Endothelial cell of umbilical vein (primary cell): ENCODE measurements at regions not wholly inside any gene's neighbourhood (a gene's known extent, or its start where the extent isn't known, plus 50 kb on each side); places are given as distances from the start of the nearest gene placed in this dataset.

Experiments used
- BruUV-seq: library from RNA; stranded (reverse); fragments of 400-500 nt; replicated peaks from 2 replicates; lab custom pipeline; 2021; lab: Mats Ljungman, UMichigan
- CTCF ChIA-PET: fragments of 300-600, 350-600 bp; sonication (Branson Sonifier 250); formaldehyde crosslinking; loops from one replicate; lab custom pipeline; 2021; ENCODE audit warnings: antibody characterized with exemption, inconsistent platforms; lab: Charles Lee
- POLR2A ChIA-PET: fragments of 300-600, 350-600 bp; sonication (Branson Sonifier 250); formaldehyde crosslinking; loops from one replicate; lab custom pipeline; 2021; ENCODE audit warnings: antibody characterized with exemption, inconsistent platforms; lab: Charles Lee
- DNase-seq: peaks from one replicate; pipeline ENCODE4 v3.0.0-alpha.2; 2011; ENCODE audit warnings: low read depth, low spot score
- FAIRE-seq: peaks from 2 replicates; lab custom pipeline; 2011; peaks lifted over from hg19 to GRCh38; lab: Jason Lieb, UNC
- H2AFZ ChIP-seq: 2 replicates; pipeline ENCODE4 v1.6.0; 2012; ENCODE audit warnings: low read depth, low read length, control low read depth, inconsistent platforms
- H3K27ac ChIP-seq: 2 replicates; pipeline ENCODE4 v1.5.1; 2011; ENCODE audit warnings: low read depth, mild to moderate bottlenecking, control low read depth, low read length, moderate library complexity; ENCODE audit not compliant: insufficient read depth
- H3K27me3 ChIP-seq, 2 experiments: 2 replicates each; pipeline versions ENCODE4 v1.6.0 to v1.6.1; 2011; ENCODE audit warnings: low read length in 2 of 2, mixed read lengths in 1 of 2; ENCODE audit not compliant: control insufficient read depth in 2 of 2, insufficient read depth in 2 of 2
- H3K36me3 ChIP-seq, 2 experiments: 2 replicates in 1 of 2; 3 replicates in 1 of 2; pipeline ENCODE4 v1.5.1; 2011; ENCODE audit warnings: low read length in 2 of 2, mild to moderate bottlenecking in 1 of 2, moderate library complexity in 1 of 2; ENCODE audit not compliant: control insufficient read depth in 2 of 2, insufficient read depth in 2 of 2; ENCODE audit errors: extremely low read depth in 1 of 2
- H3K4me1 ChIP-seq: 3 replicates; pipeline ENCODE4 v1.5.1; 2011; ENCODE audit warnings: mild to moderate bottlenecking, low read length; ENCODE audit not compliant: control insufficient read depth, insufficient read depth; ENCODE audit errors: extremely low read depth
- H3K4me2 ChIP-seq: 2 replicates; pipeline ENCODE4 v1.6.1; 2011; ENCODE audit warnings: low read length, control low read depth, mixed read lengths; ENCODE audit not compliant: insufficient read depth
- H3K4me3 ChIP-seq, 3 experiments: fragments of 200-600 bp in 1 of 3; sonication (generic), shearing (Covaris generic) in 1 of 3; replicated peaks in 1 of 3; 2 replicates each; pipeline ENCODE4 v1.5.1; 2011 to 2016; ENCODE audit warnings: control low read depth in 3 of 3, low read length in 3 of 3, mild to moderate bottlenecking in 2 of 3, inconsistent platforms in 1 of 3, low read depth in 1 of 3, moderate library complexity in 1 of 3; ENCODE audit not compliant: insufficient read depth in 1 of 3
- H3K79me2 ChIP-seq: 2 replicates; pipeline ENCODE4 v1.6.0; 2012; ENCODE audit warnings: low read length, inconsistent platforms; ENCODE audit not compliant: control insufficient read depth, insufficient read depth
- H3K9ac ChIP-seq: replicated peaks from 2 replicates; pipeline ENCODE3; 2011; ENCODE audit warnings: low read length, control low read depth; ENCODE audit not compliant: insufficient read depth; ENCODE audit errors: extremely low read depth
- H3K9me1 ChIP-seq: replicated peaks from 3 replicates; pipeline ENCODE4 v1.6.0; 2011; ENCODE audit warnings: mild to moderate bottlenecking, low read length; ENCODE audit not compliant: control insufficient read depth, insufficient read depth; ENCODE audit errors: extremely low read depth
- H3K9me3 ChIP-seq: replicated peaks from 2 replicates; pipeline ENCODE4 v1.5.1; 2012; ENCODE audit warnings: low read length, inconsistent platforms; ENCODE audit not compliant: control insufficient read depth, insufficient read depth
- H4K20me1 ChIP-seq: replicated peaks from 2 replicates; pipeline ENCODE3; 2011; ENCODE audit warnings: mild to moderate bottlenecking, low read length; ENCODE audit not compliant: control insufficient read depth, insufficient read depth; ENCODE audit errors: extremely low read depth
- EZH2 ChIP-seq: IDR thresholded peaks from 2 replicates; pipeline ENCODE4 v1.6.1; 2012; ENCODE audit warnings: borderline replicate concordance, low read depth, mild to moderate bottlenecking, moderate library complexity, low read length, inconsistent platforms; ENCODE audit not compliant: severe bottlenecking
- FOS ChIP-seq: IDR thresholded peaks from 2 replicates; pipeline ENCODE4 v1.6.1; 2011; ENCODE audit warnings: mild to moderate bottlenecking, low read length, moderate library complexity, borderline replicate concordance; ENCODE audit not compliant: insufficient read depth
- GATA2 ChIP-seq: IDR thresholded peaks from 2 replicates; pipeline ENCODE4 v1.7.0; 2011; ENCODE audit warnings: low read depth, mild to moderate bottlenecking, moderate library complexity, mixed read lengths, low read length; ENCODE audit not compliant: insufficient read length, insufficient read depth
- JUN ChIP-seq: IDR thresholded peaks from 2 replicates; pipeline ENCODE4 v1.6.1; 2011; ENCODE audit warnings: borderline replicate concordance, low read depth; ENCODE audit not compliant: insufficient read length, insufficient read depth
- MYC ChIP-seq: IDR thresholded peaks from one replicate; pipeline ENCODE4 v1.6.1; 2011; ENCODE audit warnings: mild to moderate bottlenecking, low read depth, low read length
- POLR2A ChIP-seq: IDR thresholded peaks from 2 replicates; pipeline ENCODE4 v1.6.1; 2012; ENCODE audit warnings: low read depth, mild to moderate bottlenecking, control low read depth, low read length
- POLR2AphosphoS5 ChIP-seq: IDR thresholded peaks from 2 replicates; pipeline ENCODE4 v1.6.1; 2012; ENCODE audit warnings: low read depth, mild to moderate bottlenecking, control low read depth, low read length, moderate library complexity; ENCODE audit not compliant: insufficient read depth
- dilution Hi-C: fragments of 300-500 bp; cut with MboI; formaldehyde crosslinking; loops from one replicate; pipeline ENCODE4 v1.15.0; 2019; ENCODE audit warnings: low sequenced_read_pairs; ENCODE audit not compliant: extremely low pct_ligation_motif_present
- intact Hi-C: fragments of 100-400 bp; cut with micrococcal nuclease; formaldehyde crosslinking; loops from one replicate; pipeline ENCODE4 v1.10.0; 2022
- TF ChIP-seq, protein P1 (sequence below): IDR thresholded peaks from 2 replicates; pipeline ENCODE4 v1.6.1; 2011; ENCODE audit not compliant: insufficient read depth, insufficient read length
- TF ChIP-seq, protein P2 (sequence below), 2 donors: IDR thresholded peaks; 1 replicate in 1 of 2; 2 replicates in 1 of 2; pipeline ENCODE4 v1.5.1; 2011; ENCODE audit warnings: low read length in 2 of 2, mild to moderate bottlenecking in 2 of 2, moderate library complexity in 2 of 2, control low read depth in 1 of 2, inconsistent platforms in 1 of 2, low read depth in 1 of 2; ENCODE audit not compliant: insufficient read depth in 1 of 2; ENCODE audit errors: extremely low read depth in 1 of 2

- DNase-seq, result no peak
- H4K20me1 ChIP-seq, result no peaks in the 10 kb centered on the region
- H3K9me3 ChIP-seq, result no peaks in the 10 kb centered on the region
- H3K4me1 ChIP-seq, result no peaks in the 10 kb centered on the region
- dilution Hi-C loops (no loop called here), intact Hi-C loops (no loop called here)
- ChIA-PET POLR2A (no interaction called here), CTCF (no interaction called here)
- no peak overlapping the region for H2AFZ ChIP-seq
- TF ChIP-seq POLR2A, result no peak
- TF ChIP-seq, protein P1, sequence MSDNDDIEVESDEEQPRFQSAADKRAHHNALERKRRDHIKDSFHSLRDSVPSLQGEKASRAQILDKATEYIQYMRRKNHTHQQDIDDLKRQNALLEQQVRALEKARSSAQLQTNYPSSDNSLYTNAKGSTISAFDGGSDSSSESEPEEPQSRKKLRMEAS, result no peak
- no peaks in the 10 kb centered on the region for H3K36me3 ChIP-seq
- H3K9me1 ChIP-seq, result no peaks in the 10 kb centered on the region
- H3K4me2 ChIP-seq, result no peak overlapping the region
- BruUV-seq, result no TSS peak
- H3K27me3 ChIP-seq, result peaks cover 0 to 2% of the 10 kb centered on the region in 2 experiments
- H3K27ac ChIP-seq, result no peak overlapping the region
- H3K9ac ChIP-seq, result no peak overlapping the region
- H3K79me2 ChIP-seq, result no peaks in the 10 kb centered on the region
- H3K4me3 ChIP-seq, result no peak overlapping the region
- no peak for FAIRE-seq
Measured at GRCh38 chr1:228884196-228884595, 148.9 kb downstream of the RHOU start.

GRCh38 chr1:228884615-228885566, 149.6 kb downstream of the RHOU start:
- Histone ChIP-seq H3K4me2 (no peak overlapping the region), H3K79me2 (no peaks in the 10 kb centered on the region), H3K4me1 (no peaks in the 10 kb centered on the region), H3K9ac (no peak overlapping the region), H2AFZ (no peak overlapping the region), H3K27ac (no peak overlapping the region), H3K9me1 (no peaks in the 10 kb centered on the region), H3K4me3 (no peak overlapping the region), H3K9me3 (no peaks in the 10 kb centered on the region), H3K27me3 (peaks cover 0 to 2% of the 10 kb centered on the region in 2 experiments), H4K20me1 (no peaks in the 10 kb centered on the region), H3K36me3 (no peaks in the 10 kb centered on the region)
- no peak for FAIRE-seq
- ChIA-PET CTCF (no interaction called here), POLR2A (no interaction called here)
- intact Hi-C loops, result no loop called here
- dilution Hi-C loops, result no loop called here
- no TSS peak for BruUV-seq
- TF ChIP-seq, protein P2, sequence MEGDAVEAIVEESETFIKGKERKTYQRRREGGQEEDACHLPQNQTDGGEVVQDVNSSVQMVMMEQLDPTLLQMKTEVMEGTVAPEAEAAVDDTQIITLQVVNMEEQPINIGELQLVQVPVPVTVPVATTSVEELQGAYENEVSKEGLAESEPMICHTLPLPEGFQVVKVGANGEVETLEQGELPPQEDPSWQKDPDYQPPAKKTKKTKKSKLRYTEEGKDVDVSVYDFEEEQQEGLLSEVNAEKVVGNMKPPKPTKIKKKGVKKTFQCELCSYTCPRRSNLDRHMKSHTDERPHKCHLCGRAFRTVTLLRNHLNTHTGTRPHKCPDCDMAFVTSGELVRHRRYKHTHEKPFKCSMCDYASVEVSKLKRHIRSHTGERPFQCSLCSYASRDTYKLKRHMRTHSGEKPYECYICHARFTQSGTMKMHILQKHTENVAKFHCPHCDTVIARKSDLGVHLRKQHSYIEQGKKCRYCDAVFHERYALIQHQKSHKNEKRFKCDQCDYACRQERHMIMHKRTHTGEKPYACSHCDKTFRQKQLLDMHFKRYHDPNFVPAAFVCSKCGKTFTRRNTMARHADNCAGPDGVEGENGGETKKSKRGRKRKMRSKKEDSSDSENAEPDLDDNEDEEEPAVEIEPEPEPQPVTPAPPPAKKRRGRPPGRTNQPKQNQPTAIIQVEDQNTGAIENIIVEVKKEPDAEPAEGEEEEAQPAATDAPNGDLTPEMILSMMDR (IDR thresholded peaks at IDR 0.05; ENCODE audit: extremely low read depth in 1 of 2, insufficient read depth in 1 of 2, low read depth in 1 of 2, low read length in 2 of 2), result no peak
- TF ChIP-seq FOS, result no peak
- TF ChIP-seq POLR2A, result no peak
- TF ChIP-seq POLR2AphosphoS5, result no peak
- TF ChIP-seq GATA2, result no peak
- TF ChIP-seq MYC, result no peak
- TF ChIP-seq EZH2, result no peak
- TF ChIP-seq, protein P1, result no peak
- no peak for TF ChIP-seq JUN
- DNase-seq, result no peak
